Activated CD8-positive, alpha-beta memory T cell treated with anti-CD3 and anti-CD28 coated beads, Interleukin-2, amount 10 ng/mL, durations not matched to agents 7 days and 5 days (primary cell): ENCODE measurements at regions not wholly inside any gene's neighbourhood (a gene's known extent, or its start where the extent isn't known, plus 50 kb on each side); places are given as distances from the start of the nearest gene placed in this dataset.

Experiments
- ATAC-seq: fragments of 150-1000 bp; cut with Tn5 transposase; one replicate; pipeline ENCODE4 v1.10.0; 2021; ENCODE audit warnings: moderate library complexity
- CTCF ChIA-PET: fragments of 350-600 bp; sonication (Branson Sonifier 250); formaldehyde crosslinking; loops from one replicate; lab custom pipeline; 2021; ENCODE audit warnings: antibody characterized with exemption; lab: Charles Lee
- DNase-seq: peaks from one replicate; pipeline ENCODE4 v3.0.0-alpha.2; 2020
- H3K27ac Mint-ChIP-seq: one replicate; pipeline ENCODE4 v1.8.0; 2021; ENCODE audit warnings: mild to moderate bottlenecking, mixed read lengths
- H3K27me3 Mint-ChIP-seq: one replicate; pipeline ENCODE4 v1.8.0; 2021; ENCODE audit warnings: mixed read lengths
- H3K36me3 Mint-ChIP-seq: one replicate; pipeline ENCODE4 v1.8.0; 2021; ENCODE audit warnings: mild to moderate bottlenecking, mixed read lengths
- H3K4me1 Mint-ChIP-seq: one replicate; pipeline ENCODE4 v1.8.0; 2021; ENCODE audit warnings: mixed read lengths
- H3K4me3 Mint-ChIP-seq: one replicate; pipeline ENCODE4 v1.8.0; 2021; ENCODE audit warnings: mild to moderate bottlenecking, moderate library complexity, mixed read lengths
- H3K9me3 Mint-ChIP-seq: one replicate; pipeline ENCODE4 v1.8.0; 2022; ENCODE audit warnings: low read depth, mixed read lengths

DNA sequence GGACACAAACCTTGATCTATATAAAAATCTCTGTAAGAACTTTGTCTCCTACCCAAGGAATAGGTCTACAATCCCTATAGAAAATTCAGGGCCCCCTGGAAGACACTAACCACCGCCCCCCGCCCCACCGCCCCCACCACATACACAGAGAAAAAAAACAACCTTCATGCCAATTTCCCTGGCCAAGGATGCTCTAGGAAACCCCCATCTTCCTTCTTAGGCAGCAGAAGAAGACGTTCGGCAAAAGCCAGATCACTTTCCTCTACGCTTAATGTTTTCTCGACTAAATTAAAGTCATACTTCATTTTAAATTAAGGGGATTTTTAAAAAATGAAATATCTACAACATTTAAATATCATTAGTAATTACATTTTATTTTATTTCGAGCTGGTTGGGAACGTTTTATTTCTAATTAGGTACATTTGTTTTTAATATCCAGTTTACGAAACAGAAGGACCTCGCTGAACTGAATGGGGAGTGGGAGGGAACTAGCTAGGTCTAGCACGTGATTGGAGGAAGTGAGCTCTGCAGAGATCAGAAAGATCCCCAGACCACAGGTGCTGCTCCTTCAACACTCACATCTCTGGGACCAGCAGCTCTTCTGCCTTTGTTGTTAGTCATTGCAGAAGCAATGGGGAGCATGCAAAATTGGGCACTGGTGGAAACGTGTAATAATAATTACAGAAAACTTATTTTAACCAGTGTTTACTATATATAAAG, 472.3 kb downstream of the MN1 start:
- H3K27ac Mint-ChIP-seq: no peak overlapping the region
- no peaks in the 10 kb centered on the region for H3K4me1 Mint-ChIP-seq
- H3K27me3 Mint-ChIP-seq: peaks cover 6% of the 10 kb centered on the region
- no peaks in the 10 kb centered on the region for H3K36me3 Mint-ChIP-seq
- H3K9me3 Mint-ChIP-seq: no peaks in the 10 kb centered on the region
- no peak for ATAC-seq
- CTCF ChIA-PET: no interaction called here
- H3K4me3 Mint-ChIP-seq: no peak overlapping the region
- DNase-seq: peak; percentile 12

DNA sequence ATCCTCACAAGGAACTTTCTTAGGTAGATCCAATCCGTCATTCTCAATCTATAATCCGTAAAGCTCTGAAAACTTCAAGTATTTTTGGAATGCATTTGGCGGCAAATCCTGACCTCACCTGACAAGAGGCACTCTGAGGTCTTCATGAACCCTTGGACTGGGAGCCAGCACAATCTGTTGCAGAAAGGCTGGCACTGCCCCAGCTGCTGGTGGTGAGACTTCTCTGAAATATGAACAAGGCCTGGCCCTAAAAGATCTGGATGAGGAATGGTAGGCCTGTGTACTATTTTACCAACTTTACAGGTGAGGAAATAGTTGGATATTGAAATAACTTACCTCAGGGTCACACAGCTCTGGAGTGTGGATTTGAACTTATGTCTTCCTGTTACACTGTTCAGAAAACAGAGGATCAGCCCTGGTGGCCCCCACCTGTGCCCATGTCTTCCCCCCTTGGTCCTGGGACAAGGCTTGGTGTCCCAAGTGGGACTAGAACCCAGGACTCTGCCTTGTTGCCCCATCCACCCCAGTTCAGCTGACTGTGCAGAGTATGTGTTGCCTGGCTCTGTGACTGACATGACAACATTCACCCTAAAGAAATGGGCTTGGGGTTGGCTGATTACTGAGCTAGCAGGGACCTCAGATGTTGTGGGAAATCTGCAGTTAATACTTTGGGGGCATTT, 471.4 kb downstream of the MN1 start:
- Mint-ChIP-seq H3K9me3 (no peaks in the 10 kb centered on the region), H3K27ac (no peak overlapping the region), H3K4me1 (no peaks in the 10 kb centered on the region), H3K36me3 (no peaks in the 10 kb centered on the region), H3K4me3 (no peak overlapping the region), H3K27me3 (peaks cover 6% of the 10 kb centered on the region)
- no peak for DNase-seq
- CTCF ChIA-PET: no interaction called here
- ATAC-seq: no peak

DNA sequence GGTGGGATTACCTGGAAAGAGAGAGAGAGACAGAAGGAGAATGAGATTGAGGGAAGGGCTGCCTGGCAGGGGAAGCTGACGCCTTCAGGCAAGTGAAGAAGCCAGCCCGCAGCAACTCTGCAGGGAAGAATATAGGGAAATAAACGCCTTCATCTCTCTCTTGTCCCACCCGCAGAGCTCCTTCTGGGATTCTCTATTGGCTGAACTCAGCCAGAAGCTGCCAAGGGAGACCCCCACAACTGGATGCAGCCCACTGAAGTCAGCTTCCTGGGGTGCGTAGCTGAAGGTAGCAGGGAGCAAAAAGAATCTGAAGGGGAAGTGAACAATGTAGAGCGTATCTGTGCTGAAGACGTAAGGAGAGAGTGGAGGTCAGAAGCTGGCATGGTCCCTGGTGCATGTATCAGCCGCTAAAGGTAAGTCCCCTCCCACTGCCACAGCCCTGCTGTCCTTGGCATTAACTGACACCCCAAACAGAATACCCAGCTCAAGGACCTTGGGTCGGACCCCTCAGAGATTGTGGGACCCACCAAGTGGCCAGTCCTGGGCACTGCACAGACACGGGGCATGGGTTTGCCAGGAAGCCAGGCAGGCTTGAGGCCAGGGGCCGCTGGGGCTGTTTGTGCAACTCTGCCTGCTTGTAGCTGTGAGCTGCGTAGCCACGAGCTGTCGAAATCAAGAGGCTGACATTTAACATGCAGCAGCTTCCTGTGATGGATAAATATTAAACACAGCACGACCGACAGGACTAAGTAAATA, 469.9 kb downstream of the MN1 start:
- ATAC-seq (no peak), DNase-seq (no peak)
- no peak overlapping the region for H3K27ac Mint-ChIP-seq
- peaks cover 6% of the 10 kb centered on the region for H3K27me3 Mint-ChIP-seq
- no peaks in the 10 kb centered on the region for H3K9me3 Mint-ChIP-seq
- no peaks in the 10 kb centered on the region for H3K36me3 Mint-ChIP-seq
- CTCF ChIA-PET: no interaction called here
- H3K4me3 Mint-ChIP-seq: no peak overlapping the region
- no peaks in the 10 kb centered on the region for H3K4me1 Mint-ChIP-seq

DNA sequence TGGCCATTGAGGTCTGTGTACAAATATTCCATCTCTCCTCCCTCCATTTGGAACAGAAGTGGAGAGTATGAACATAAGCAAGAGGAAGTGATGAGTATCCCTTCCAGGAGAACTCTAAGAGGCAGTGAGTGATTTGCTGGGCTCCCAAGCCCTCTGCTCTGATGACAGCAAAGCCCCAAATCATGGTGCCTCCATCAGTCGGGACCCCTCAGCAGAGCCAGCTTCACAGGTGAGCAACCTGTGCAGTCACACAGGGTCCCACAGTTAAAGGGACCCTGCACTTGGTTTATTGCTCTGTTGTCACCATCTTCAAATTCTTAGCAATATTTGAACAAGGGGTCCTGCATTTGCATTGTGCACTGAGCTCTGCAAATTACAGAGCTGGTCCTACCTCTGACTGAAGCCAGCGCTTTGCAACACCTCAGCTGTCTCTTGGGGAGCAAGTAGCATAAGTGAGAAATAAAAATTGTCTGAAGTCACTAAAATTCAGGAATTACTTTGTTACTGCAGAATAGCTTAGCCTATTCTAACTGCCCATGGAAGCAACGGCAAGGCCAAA, 466.4 kb downstream of the MN1 start:
- Mint-ChIP-seq H3K27me3 (peaks cover 3% of the 10 kb centered on the region), H3K4me1 (no peaks in the 10 kb centered on the region), H3K27ac (no peak overlapping the region), H3K36me3 (no peaks in the 10 kb centered on the region), H3K4me3 (no peak overlapping the region), H3K9me3 (no peaks in the 10 kb centered on the region)
- CTCF ChIA-PET: no interaction called here
- ATAC-seq: no peak
- no peak for DNase-seq

DNA sequence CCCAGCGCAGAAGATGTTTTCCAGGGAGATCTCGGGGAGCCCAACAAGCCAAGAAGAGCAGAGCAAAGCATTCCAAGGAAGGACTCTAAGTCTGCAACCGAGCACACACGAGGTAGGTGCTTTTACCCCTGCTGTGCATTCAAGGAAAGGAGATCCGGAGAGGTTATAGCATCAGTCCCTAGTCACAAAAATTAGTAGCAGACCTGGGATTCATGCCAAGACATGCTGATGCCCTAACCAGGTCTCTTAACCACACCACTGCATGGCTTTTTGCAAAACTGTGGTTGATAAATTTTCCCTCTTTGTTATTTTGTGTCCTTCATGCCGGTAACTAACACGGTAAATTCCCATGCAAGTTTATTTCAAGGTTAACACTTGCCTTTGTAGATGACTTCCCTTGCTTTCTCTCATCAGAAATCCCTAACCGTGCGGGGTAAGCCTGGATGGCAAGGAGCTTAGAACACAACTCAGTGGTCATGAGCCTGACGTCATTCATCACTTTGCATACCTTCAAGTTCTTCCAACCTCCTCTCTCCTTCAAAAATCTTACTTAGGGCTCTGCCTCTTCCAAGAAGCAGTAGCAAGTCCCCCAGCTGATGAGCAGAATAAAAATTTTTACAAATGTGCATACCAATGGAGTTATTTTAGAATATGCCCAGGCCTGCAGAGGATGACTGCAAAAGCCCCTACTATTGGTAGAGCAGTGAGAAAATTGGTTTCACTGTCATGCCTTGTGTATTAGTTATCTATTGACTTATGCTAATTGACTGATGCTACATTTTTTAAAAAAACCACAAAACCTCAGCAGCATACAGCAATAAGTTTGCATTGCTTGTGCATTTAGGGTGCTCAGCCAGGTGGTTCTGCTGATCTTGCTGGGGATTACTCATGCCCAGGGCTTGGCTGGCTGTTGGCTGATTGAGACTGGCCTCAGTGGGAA, 465.1 kb downstream of the MN1 start:
- H3K4me1 Mint-ChIP-seq: no peaks in the 10 kb centered on the region
- no peak for ATAC-seq
- DNase-seq: no peak
- CTCF ChIA-PET: no interaction called here
- no peaks in the 10 kb centered on the region for H3K36me3 Mint-ChIP-seq
- H3K9me3 Mint-ChIP-seq: no peaks in the 10 kb centered on the region
- H3K4me3 Mint-ChIP-seq: no peak overlapping the region
- no peak overlapping the region for H3K27ac Mint-ChIP-seq
- H3K27me3 Mint-ChIP-seq: no peaks in the 10 kb centered on the region

DNA sequence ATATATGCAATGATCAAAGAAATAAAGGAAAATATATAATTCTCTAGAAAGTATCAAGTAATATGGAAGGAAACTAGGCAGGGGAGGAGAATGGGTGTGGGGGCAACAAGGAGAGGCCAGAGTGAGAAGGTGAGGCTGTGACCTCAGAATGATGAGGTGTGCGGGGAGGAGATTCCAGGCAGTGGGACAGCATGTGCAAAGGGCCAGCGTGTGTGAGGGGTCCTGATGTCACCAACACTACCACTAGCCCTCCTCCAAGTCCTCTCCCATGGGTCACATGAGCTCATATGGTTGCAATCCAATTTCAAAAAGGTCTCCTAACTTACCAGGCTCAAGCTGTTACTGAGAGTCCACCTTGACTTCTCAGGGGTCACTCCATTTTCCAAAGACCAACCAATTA, 463.9 kb downstream of the MN1 start:
- Mint-ChIP-seq H3K36me3 (no peaks in the 10 kb centered on the region), H3K27ac (no peak overlapping the region), H3K4me3 (no peak overlapping the region), H3K4me1 (no peaks in the 10 kb centered on the region), H3K9me3 (no peaks in the 10 kb centered on the region), H3K27me3 (no peaks in the 10 kb centered on the region)
- ATAC-seq: no peak
- CTCF ChIA-PET: no interaction called here
- no peak for DNase-seq

DNA sequence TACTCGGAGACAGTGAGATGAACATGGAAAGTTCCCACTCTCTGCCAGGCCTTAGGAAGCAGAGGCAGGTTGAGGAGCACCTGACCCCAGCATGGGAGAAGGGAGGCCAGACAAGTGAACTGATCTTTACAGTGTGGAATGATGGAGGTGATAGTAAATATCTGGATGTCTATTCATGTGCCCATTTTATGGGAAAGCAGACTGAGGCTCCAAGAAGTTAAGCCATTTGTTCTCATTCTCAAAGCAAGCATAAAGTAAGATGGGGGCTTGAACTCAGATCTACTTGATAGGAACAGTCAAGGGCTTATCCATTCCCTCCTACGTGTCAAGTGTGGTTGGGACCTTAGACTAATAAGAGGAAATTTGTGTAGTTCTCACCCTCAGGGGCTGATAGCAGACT, 461.5 kb downstream of the MN1 start:
- no peaks in the 10 kb centered on the region for H3K4me1 Mint-ChIP-seq
- no peak overlapping the region for H3K4me3 Mint-ChIP-seq
- H3K36me3 Mint-ChIP-seq: no peaks in the 10 kb centered on the region
- H3K27me3 Mint-ChIP-seq: peaks cover 2% of the 10 kb centered on the region
- ATAC-seq (no peak), DNase-seq (no peak)
- CTCF ChIA-PET: no interaction called here
- no peak overlapping the region for H3K27ac Mint-ChIP-seq
- no peaks in the 10 kb centered on the region for H3K9me3 Mint-ChIP-seq

DNA sequence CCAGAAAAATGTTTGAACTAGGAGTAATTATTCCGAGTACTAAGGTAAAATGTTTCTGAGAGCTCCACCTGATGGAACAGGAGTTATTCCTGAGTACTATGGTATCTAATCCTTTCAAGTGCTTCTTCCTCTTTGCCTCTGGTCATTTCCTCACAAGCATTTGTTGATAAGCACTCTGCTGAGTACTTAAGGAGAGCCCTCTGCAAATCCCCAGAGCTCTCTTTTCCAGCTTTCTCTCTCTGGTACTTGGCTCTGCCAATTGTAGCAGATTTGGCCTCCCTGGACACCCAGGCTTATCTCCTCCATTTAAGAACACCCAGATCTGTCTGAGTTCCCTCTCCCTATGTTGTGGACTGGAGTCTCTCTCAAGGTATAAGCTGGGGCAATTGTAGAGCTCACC, 457.0 kb downstream of the MN1 start:
- ATAC-seq (no peak), DNase-seq (no peak)
- peaks cover 2% of the 10 kb centered on the region for H3K27me3 Mint-ChIP-seq
- H3K9me3 Mint-ChIP-seq: peaks cover 2% of the 10 kb centered on the region
- H3K27ac Mint-ChIP-seq: no peak overlapping the region
- no peaks in the 10 kb centered on the region for H3K4me1 Mint-ChIP-seq
- no peak overlapping the region for H3K4me3 Mint-ChIP-seq
- CTCF ChIA-PET: no interaction called here
- H3K36me3 Mint-ChIP-seq: no peaks in the 10 kb centered on the region

DNA sequence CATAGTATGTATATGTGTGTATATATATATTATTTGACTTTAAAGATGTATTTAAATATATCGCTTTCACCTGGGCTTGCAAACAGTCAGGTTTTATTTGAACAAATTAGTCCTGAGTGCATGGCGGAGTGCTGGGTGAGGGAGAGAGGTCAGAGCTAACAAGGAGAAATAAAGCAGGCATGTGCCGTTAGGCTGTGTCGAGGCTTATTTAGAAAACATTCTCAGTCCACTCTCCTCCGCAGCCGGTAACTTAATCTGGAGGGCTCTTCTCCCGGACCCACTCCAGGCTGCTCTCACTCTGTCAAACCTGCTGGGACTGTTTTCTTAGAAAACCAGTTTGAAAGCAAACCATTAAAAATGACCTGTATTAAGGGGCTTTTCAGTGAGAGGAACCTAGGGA, 455.9 kb downstream of the MN1 start:
- no peak for DNase-seq
- CTCF ChIA-PET: no interaction called here
- ATAC-seq: no peak
- H3K4me1 Mint-ChIP-seq: no peaks in the 10 kb centered on the region
- peaks cover 2% of the 10 kb centered on the region for H3K27me3 Mint-ChIP-seq
- no peak overlapping the region for H3K27ac Mint-ChIP-seq
- peaks cover 3% of the 10 kb centered on the region for H3K9me3 Mint-ChIP-seq
- H3K4me3 Mint-ChIP-seq: no peak overlapping the region
- no peaks in the 10 kb centered on the region for H3K36me3 Mint-ChIP-seq

DNA sequence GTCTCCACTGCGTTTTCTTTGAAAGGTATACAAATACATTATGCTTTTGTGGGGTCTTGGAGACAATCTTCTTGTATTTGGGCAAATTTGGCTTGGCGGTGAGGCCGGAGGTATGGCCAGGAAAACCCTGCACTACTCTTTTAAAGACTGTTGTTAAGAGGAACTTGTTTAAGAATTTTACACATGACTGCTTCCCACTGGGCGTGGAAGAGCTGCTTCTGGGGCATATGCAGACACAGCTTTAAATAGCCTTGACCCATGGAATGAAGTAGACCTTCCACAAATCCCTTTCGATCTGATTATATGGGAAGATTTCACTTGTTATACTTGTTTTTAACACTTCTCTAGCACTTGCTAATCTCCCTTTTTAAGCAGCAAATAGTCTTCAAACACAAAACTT, 453.6 kb downstream of the MN1 start:
- DNase-seq (no peak), ATAC-seq (no peak)
- CTCF ChIA-PET: no interaction called here
- no peak overlapping the region for H3K27ac Mint-ChIP-seq
- H3K36me3 Mint-ChIP-seq: no peaks in the 10 kb centered on the region
- no peaks in the 10 kb centered on the region for H3K4me1 Mint-ChIP-seq
- peaks cover 4% of the 10 kb centered on the region for H3K9me3 Mint-ChIP-seq
- H3K27me3 Mint-ChIP-seq: peaks cover 2% of the 10 kb centered on the region
- no peak overlapping the region for H3K4me3 Mint-ChIP-seq

DNA sequence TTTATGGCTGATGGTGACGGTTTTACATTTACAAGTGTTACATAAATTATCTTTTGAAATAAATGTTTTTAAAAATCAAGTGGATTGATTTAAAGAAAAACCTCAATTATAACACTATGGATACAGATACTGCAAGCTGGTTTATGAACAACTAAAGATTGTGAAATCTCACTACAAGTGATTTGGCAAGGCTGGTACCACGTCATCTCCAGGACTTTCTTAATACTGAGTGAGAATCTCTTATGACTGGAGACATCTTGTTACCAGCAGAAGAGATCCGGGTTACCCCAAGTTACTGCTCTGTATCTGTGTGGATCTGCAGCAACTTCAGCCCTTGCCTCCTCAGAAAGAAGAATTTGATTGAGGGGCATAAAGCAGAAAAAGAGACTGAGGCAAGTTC, 452.9 kb downstream of the MN1 start:
- Mint-ChIP-seq H3K4me1 (no peaks in the 10 kb centered on the region), H3K9me3 (peaks cover 4% of the 10 kb centered on the region), H3K27ac (no peak overlapping the region), H3K36me3 (no peaks in the 10 kb centered on the region), H3K27me3 (peaks cover 2% of the 10 kb centered on the region), H3K4me3 (no peak overlapping the region)
- CTCF ChIA-PET: no interaction called here
- ATAC-seq: no peak
- DNase-seq: no peak

DNA sequence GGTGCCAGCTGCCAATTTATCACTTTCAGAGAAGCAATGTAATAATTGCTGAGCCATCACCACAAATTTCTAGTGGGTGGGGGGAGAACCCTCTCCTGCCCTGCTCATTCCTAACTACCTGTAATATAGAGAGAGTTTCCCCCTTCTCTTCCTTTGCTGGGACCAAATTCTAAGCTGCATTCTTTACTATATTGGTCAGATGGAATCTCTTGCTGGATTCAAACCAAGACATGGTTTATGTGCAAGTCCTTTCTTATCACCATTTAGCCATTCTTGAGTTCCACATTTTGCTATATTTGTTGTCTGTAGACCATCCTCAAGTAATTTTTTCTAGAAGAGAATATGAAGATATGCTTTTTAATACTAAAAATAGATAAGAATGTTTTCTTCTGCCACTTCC, 452.1 kb downstream of the MN1 start:
- no peaks in the 10 kb centered on the region for H3K4me1 Mint-ChIP-seq
- no peak overlapping the region for H3K4me3 Mint-ChIP-seq
- H3K9me3 Mint-ChIP-seq: peaks cover 4% of the 10 kb centered on the region
- H3K27me3 Mint-ChIP-seq: no peaks in the 10 kb centered on the region
- CTCF ChIA-PET: no interaction called here
- DNase-seq (no peak), ATAC-seq (no peak)
- H3K36me3 Mint-ChIP-seq: no peaks in the 10 kb centered on the region
- H3K27ac Mint-ChIP-seq: no peak overlapping the region

DNA sequence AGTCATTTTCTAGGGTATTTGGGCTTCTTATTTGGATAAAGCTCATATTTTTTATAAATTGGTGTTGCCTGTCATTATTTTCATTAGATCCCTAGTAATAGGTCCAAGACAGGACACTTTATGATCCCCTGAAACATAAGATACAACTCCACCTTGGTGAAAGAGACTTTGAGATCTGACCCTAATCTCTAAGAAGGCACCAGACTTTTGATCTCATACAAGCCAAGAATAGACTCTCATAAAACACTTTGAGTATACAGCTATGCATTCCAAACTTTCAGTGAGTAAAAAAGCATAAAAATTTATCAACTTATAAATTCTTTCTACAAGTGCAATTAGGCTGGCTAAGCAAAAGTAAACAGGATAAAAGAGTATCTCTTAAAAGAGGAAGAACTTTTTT, 451.2 kb downstream of the MN1 start:
- peaks cover 4% of the 10 kb centered on the region for H3K9me3 Mint-ChIP-seq
- ATAC-seq: no peak
- CTCF ChIA-PET: interaction anchor here (0.7 kb wide), 1 partner anchor 453 kb away, joined by 3 read pairs; no protein-coding TSS in a partner anchor
- H3K36me3 Mint-ChIP-seq: no peaks in the 10 kb centered on the region
- no peak overlapping the region for H3K27ac Mint-ChIP-seq
- no peak for DNase-seq
- no peak overlapping the region for H3K4me3 Mint-ChIP-seq
- H3K27me3 Mint-ChIP-seq: no peaks in the 10 kb centered on the region
- H3K4me1 Mint-ChIP-seq: no peaks in the 10 kb centered on the region
